ENCODE measurements at regions not wholly inside any gene's neighbourhood (a gene's known extent, or its start where the extent isn't known, plus 50 kb on each side); places are given as distances from the start of the nearest gene placed in this dataset.

GRCh38 chr17:36730857-36731490 lies 129.6 kb downstream of the MRM1 start:
- H3K27me3 ChIP-seq (ENCODE audit: low read depth, low read length) = peaks cover 21% of the 10 kb centered on the region
- H3K9me3 ChIP-seq (ENCODE audit: control insufficient read depth in 1 of 2, low read length in 2 of 2) = no peaks in the 10 kb centered on the region
- no peaks in the 10 kb centered on the region for H3K36me3 ChIP-seq (ENCODE audit: control insufficient read depth in 1 of 2, insufficient read depth in 2 of 2, low read length in 2 of 2)
- H3K27ac ChIP-seq (ENCODE audit: low read length) = no peak overlapping the region
- H3K4me3 ChIP-seq (ENCODE audit: low read depth in 1 of 2, low read length in 2 of 2) = no peak overlapping the region
- peaks cover 0 to 4% of the 10 kb centered on the region in 2 donors for H3K4me1 ChIP-seq (ENCODE audit: control insufficient read depth in 1 of 2, insufficient read depth in 2 of 2, low read length in 2 of 2)

- H3K4me3 ChIP-seq (ENCODE audit: low read depth in 1 of 2, low read length in 2 of 2) = no peak overlapping the region
- H3K9me3 ChIP-seq (ENCODE audit: control insufficient read depth in 1 of 2, low read length in 2 of 2) = no peaks in the 10 kb centered on the region
- H3K27ac ChIP-seq (ENCODE audit: low read length) = no peak overlapping the region
- H3K36me3 ChIP-seq (ENCODE audit: control insufficient read depth in 1 of 2, insufficient read depth in 2 of 2, low read length in 2 of 2) = no peaks in the 10 kb centered on the region
- peaks cover 21% of the 10 kb centered on the region for H3K27me3 ChIP-seq (ENCODE audit: low read depth, low read length)
- H3K4me1 ChIP-seq (ENCODE audit: control insufficient read depth in 1 of 2, insufficient read depth in 2 of 2, low read length in 2 of 2) = peaks cover 0 to 4% of the 10 kb centered on the region in 2 donors
Measured at GRCh38 chr17:36731811-36732210, 130.4 kb downstream of the MRM1 start.

- H3K4me3 ChIP-seq (ENCODE audit: low read depth in 1 of 2, low read length in 2 of 2) = no peak overlapping the region
- peaks cover 0 to 4% of the 10 kb centered on the region in 2 donors for H3K4me1 ChIP-seq (ENCODE audit: control insufficient read depth in 1 of 2, insufficient read depth in 2 of 2, low read length in 2 of 2)
- no peaks in the 10 kb centered on the region for H3K36me3 ChIP-seq (ENCODE audit: control insufficient read depth in 1 of 2, insufficient read depth in 2 of 2, low read length in 2 of 2)
- H3K27ac ChIP-seq (ENCODE audit: low read length) = no peak overlapping the region
- H3K27me3 ChIP-seq (ENCODE audit: low read depth, low read length) = peaks cover 21% of the 10 kb centered on the region
- no peaks in the 10 kb centered on the region for H3K9me3 ChIP-seq (ENCODE audit: control insufficient read depth in 1 of 2, low read length in 2 of 2)
Measured at GRCh38 chr17:36732351-36732750, 131.0 kb downstream of the MRM1 start.

GRCh38 chr17:36736201-36737156 lies 135.1 kb downstream of the MRM1 start:
- H3K27ac ChIP-seq (ENCODE audit: low read length) = no peak overlapping the region
- no peaks in the 10 kb centered on the region for H3K36me3 ChIP-seq (ENCODE audit: control insufficient read depth in 1 of 2, insufficient read depth in 2 of 2, low read length in 2 of 2)
- H3K4me3 ChIP-seq (ENCODE audit: low read depth in 1 of 2, low read length in 2 of 2) = no peak overlapping the region
- no peaks in the 10 kb centered on the region for H3K9me3 ChIP-seq (ENCODE audit: control insufficient read depth in 1 of 2, low read length in 2 of 2)
- H3K27me3 ChIP-seq (ENCODE audit: low read depth, low read length) = peaks cover 8% of the 10 kb centered on the region
- no peaks in the 10 kb centered on the region for H3K4me1 ChIP-seq (ENCODE audit: control insufficient read depth in 1 of 2, insufficient read depth in 2 of 2, low read length in 2 of 2)

- Histone ChIP-seq H3K9me3 (ENCODE audit: control insufficient read depth in 1 of 2, low read length in 2 of 2) (no peaks in the 10 kb centered on the region), H3K27me3 (ENCODE audit: low read depth, low read length) (peaks cover 3% of the 10 kb centered on the region)
Measured at GRCh38 chr17:36739208-36739607, 137.8 kb downstream of the MRM1 start.

GRCh38 chr17:36740157-36740556 lies 138.8 kb downstream of the MRM1 start:
- Histone ChIP-seq H3K27ac (ENCODE audit: low read length) (no peak overlapping the region), H3K4me1 (ENCODE audit: control insufficient read depth in 1 of 2, insufficient read depth in 2 of 2, low read length in 2 of 2) (no peaks in the 10 kb centered on the region), H3K36me3 (ENCODE audit: control insufficient read depth in 1 of 2, insufficient read depth in 2 of 2, low read length in 2 of 2) (no peaks in the 10 kb centered on the region), H3K4me3 (ENCODE audit: low read depth in 1 of 2, low read length in 2 of 2) (no peak overlapping the region), H3K27me3 (ENCODE audit: low read depth, low read length) (peaks cover 3% of the 10 kb centered on the region), H3K9me3 (ENCODE audit: control insufficient read depth in 1 of 2, low read length in 2 of 2) (no peaks in the 10 kb centered on the region)

More at GRCh38 chr17:36739208-36739607, 137.8 kb downstream of the MRM1 start:
- Histone ChIP-seq H3K4me1 (ENCODE audit: control insufficient read depth in 1 of 2, insufficient read depth in 2 of 2, low read length in 2 of 2) (no peaks in the 10 kb centered on the region), H3K36me3 (ENCODE audit: control insufficient read depth in 1 of 2, insufficient read depth in 2 of 2, low read length in 2 of 2) (no peaks in the 10 kb centered on the region), H3K27ac (ENCODE audit: low read length) (no peak overlapping the region), H3K4me3 (ENCODE audit: low read depth in 1 of 2, low read length in 2 of 2) (no peak overlapping the region)

- H3K27ac ChIP-seq (ENCODE audit: low read length) = no peak overlapping the region
- H3K4me3 ChIP-seq (ENCODE audit: low read depth in 1 of 2, low read length in 2 of 2) = no peak overlapping the region
- H3K36me3 ChIP-seq (ENCODE audit: control insufficient read depth in 1 of 2, insufficient read depth in 2 of 2, low read length in 2 of 2) = no peaks in the 10 kb centered on the region
- peaks cover 3% of the 10 kb centered on the region for H3K27me3 ChIP-seq (ENCODE audit: low read depth, low read length)
- H3K4me1 ChIP-seq (ENCODE audit: control insufficient read depth in 1 of 2, insufficient read depth in 2 of 2, low read length in 2 of 2) = no peaks in the 10 kb centered on the region
- no peaks in the 10 kb centered on the region for H3K9me3 ChIP-seq (ENCODE audit: control insufficient read depth in 1 of 2, low read length in 2 of 2)
Measured at GRCh38 chr17:36741019-36741902, 139.9 kb downstream of the MRM1 start.

- Histone ChIP-seq H3K36me3 (ENCODE audit: control insufficient read depth in 1 of 2, insufficient read depth in 2 of 2, low read length in 2 of 2) (no peaks in the 10 kb centered on the region), H3K27me3 (ENCODE audit: low read depth, low read length) (peaks cover 3% of the 10 kb centered on the region), H3K27ac (ENCODE audit: low read length) (no peak overlapping the region), H3K4me3 (ENCODE audit: low read depth in 1 of 2, low read length in 2 of 2) (no peak overlapping the region), H3K9me3 (ENCODE audit: control insufficient read depth in 1 of 2, low read length in 2 of 2) (no peaks in the 10 kb centered on the region), H3K4me1 (ENCODE audit: control insufficient read depth in 1 of 2, insufficient read depth in 2 of 2, low read length in 2 of 2) (no peaks in the 10 kb centered on the region)
Measured at GRCh38 chr17:36742267-36743000, 141.1 kb downstream of the MRM1 start.

GRCh38 chr17:36743130-36743529 lies 141.7 kb downstream of the MRM1 start:
- H3K36me3 ChIP-seq (ENCODE audit: control insufficient read depth in 1 of 2, insufficient read depth in 2 of 2, low read length in 2 of 2) = no peaks in the 10 kb centered on the region
- no peak overlapping the region for H3K4me3 ChIP-seq (ENCODE audit: low read depth in 1 of 2, low read length in 2 of 2)
- H3K4me1 ChIP-seq (ENCODE audit: control insufficient read depth in 1 of 2, insufficient read depth in 2 of 2, low read length in 2 of 2) = no peaks in the 10 kb centered on the region
- no peaks in the 10 kb centered on the region for H3K9me3 ChIP-seq (ENCODE audit: control insufficient read depth in 1 of 2, low read length in 2 of 2)
- no peak overlapping the region for H3K27ac ChIP-seq (ENCODE audit: low read length)
- H3K27me3 ChIP-seq (ENCODE audit: low read depth, low read length) = peaks cover 3% of the 10 kb centered on the region

GRCh38 chr17:36746381-36747053 lies 145.1 kb downstream of the MRM1 start:
- Histone ChIP-seq H3K4me3 (ENCODE audit: low read depth in 1 of 2, low read length in 2 of 2) (no peak overlapping the region), H3K27me3 (ENCODE audit: low read depth, low read length) (no peaks in the 10 kb centered on the region)

More at GRCh38 chr17:36746381-36747053, 145.1 kb downstream of the MRM1 start:
- no peaks in the 10 kb centered on the region for H3K9me3 ChIP-seq (ENCODE audit: control insufficient read depth in 1 of 2, low read length in 2 of 2)
- H3K36me3 ChIP-seq (ENCODE audit: control insufficient read depth in 1 of 2, insufficient read depth in 2 of 2, low read length in 2 of 2) = no peaks in the 10 kb centered on the region
- no peak overlapping the region for H3K27ac ChIP-seq (ENCODE audit: low read length)
- no peaks in the 10 kb centered on the region for H3K4me1 ChIP-seq (ENCODE audit: control insufficient read depth in 1 of 2, insufficient read depth in 2 of 2, low read length in 2 of 2)

Measured in muscle layer of duodenum (tissue), 2 donors.